ENCODE measurements at regions not wholly inside any gene's neighbourhood (a gene's known extent, or its start where the extent isn't known, plus 50 kb on each side); places are given as distances from the start of the nearest gene placed in this dataset.

GRCh38 chr22:47232197-47232596 is 469.7 kb downstream of the TBC1D22A start:
- DNase-seq (ENCODE audit: low read depth): no peak
- H3K4me3 ChIP-seq (ENCODE audit: low read depth, low read length): no peak overlapping the region
- TF ChIP-seq CTCF (conservative IDR thresholded peaks at IDR 0.05; ENCODE audit: low read depth, low read length): no peak

GRCh38 chr22:47231759-47232158 is 469.3 kb downstream of the TBC1D22A start:
- no peak overlapping the region for H3K4me3 ChIP-seq (ENCODE audit: low read depth, low read length)
- TF ChIP-seq CTCF (conservative IDR thresholded peaks at IDR 0.05; ENCODE audit: low read depth, low read length): no peak
- DNase-seq (ENCODE audit: low read depth): no peak

- DNase-seq (ENCODE audit: low read depth): no peak
- no peak for TF ChIP-seq CTCF (conservative IDR thresholded peaks at IDR 0.05; ENCODE audit: low read depth, low read length)
- no peak overlapping the region for H3K4me3 ChIP-seq (ENCODE audit: low read depth, low read length)
These were observed 468.3 kb downstream of the TBC1D22A start for GRCh38 chr22:47230741-47231140.

- no peak for TF ChIP-seq CTCF (conservative IDR thresholded peaks at IDR 0.05; ENCODE audit: low read depth, low read length)
- no peak for DNase-seq (ENCODE audit: low read depth)
- H3K4me3 ChIP-seq (ENCODE audit: low read depth, low read length): no peak overlapping the region
These were observed 467.8 kb downstream of the TBC1D22A start for GRCh38 chr22:47230251-47230650.

GRCh38 chr22:47228767-47229166 is 466.3 kb downstream of the TBC1D22A start:
- DNase-seq (ENCODE audit: low read depth): no peak
- no peak for TF ChIP-seq CTCF (conservative IDR thresholded peaks at IDR 0.05; ENCODE audit: low read depth, low read length)

GRCh38 chr22:47225931-47226633 is 463.6 kb downstream of the TBC1D22A start:
- no peak for DNase-seq (ENCODE audit: low read depth)
- no peak for TF ChIP-seq CTCF (conservative IDR thresholded peaks at IDR 0.05; ENCODE audit: low read depth, low read length)

More at GRCh38 chr22:47228767-47229166, 466.3 kb downstream of the TBC1D22A start:
- no peak overlapping the region for H3K4me3 ChIP-seq (ENCODE audit: low read depth, low read length)

More at GRCh38 chr22:47225931-47226633, 463.6 kb downstream of the TBC1D22A start:
- no peak overlapping the region for H3K4me3 ChIP-seq (ENCODE audit: low read depth, low read length)
